GM19438 (cell line): ENCODE measurements at regions not wholly inside any gene's neighbourhood (a gene's known extent, or its start where the extent isn't known, plus 50 kb on each side); places are given as distances from the start of the nearest gene placed in this dataset.

Source experiments
- ATAC-seq: cut with Tn5 transposase; IDR thresholded peaks from one replicate; pipeline ENCODE4 v1.9.1; 2021; ENCODE audit warnings: low read depth; ENCODE audit not compliant: unreplicated experiment

DNA sequence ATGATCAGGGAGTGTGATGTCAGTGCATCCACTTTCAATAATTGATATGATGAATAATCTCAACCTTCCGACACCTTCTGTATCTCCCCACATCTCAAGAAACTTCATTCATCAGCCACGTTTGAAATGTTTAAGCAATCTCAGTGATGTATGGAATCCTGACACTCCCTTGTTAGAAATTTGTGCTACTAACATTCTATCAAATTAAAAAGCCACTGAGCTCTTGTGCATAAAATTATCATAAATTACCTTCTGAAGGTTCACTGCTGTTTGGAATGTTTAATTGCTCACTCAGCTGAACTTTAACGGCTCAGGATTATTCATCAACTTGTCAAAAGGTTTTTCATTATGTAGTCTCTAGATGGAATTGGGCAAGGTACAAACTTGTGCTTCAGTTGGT, 108.4 kb upstream of the DPH6 start:
- ATAC-seq: no peak

DNA sequence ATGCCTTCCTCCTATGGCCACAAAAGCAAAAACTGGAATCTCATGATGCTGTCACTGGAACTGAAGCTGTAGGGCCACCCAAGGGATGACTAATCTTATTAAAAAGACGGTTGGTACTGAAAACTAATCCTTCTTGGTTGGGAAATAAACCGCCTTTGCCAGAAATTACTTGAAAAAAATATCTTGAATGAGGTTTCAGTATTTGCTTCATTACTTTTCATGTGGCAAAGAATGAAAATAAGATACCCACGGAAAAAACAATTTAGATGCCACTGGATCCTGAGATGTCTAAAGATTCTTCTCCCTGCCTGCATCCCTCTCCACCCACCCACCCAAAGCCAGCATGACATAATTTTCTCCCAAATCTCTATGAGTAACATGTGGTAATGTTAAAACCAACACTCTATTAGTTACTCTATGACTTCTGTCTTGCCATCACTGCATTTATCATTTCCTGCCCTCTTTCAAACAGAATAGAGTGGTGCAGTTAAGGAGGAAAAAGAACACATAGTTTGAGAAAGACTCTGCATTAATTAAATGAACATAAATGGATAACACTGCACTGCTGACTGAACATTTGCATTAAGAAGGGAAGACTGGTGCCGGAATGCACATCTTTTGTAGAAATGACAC, 111.8 kb upstream of the DPH6 start:
- ATAC-seq: no peak

DNA sequence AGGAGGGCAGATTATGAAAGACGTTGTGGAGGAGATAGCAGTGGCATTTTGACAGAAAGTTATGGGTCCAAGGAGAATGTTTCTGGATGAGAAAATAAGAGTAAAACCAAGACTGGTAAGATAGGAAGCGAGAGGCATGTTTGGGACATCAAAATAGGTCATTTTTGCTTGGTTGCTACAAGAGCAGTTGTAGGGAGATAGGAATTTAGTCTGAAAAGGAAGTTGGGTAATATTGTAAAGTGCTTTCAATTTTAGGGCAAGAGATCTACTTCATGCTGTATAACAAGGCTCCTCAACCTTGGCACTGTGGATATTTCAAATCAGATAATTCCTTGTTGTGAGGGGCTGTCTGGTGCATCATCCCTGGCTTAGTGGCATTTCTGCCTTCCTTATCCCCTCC, 118.0 kb upstream of the DPH6 start:
- ATAC-seq: no peak

DNA sequence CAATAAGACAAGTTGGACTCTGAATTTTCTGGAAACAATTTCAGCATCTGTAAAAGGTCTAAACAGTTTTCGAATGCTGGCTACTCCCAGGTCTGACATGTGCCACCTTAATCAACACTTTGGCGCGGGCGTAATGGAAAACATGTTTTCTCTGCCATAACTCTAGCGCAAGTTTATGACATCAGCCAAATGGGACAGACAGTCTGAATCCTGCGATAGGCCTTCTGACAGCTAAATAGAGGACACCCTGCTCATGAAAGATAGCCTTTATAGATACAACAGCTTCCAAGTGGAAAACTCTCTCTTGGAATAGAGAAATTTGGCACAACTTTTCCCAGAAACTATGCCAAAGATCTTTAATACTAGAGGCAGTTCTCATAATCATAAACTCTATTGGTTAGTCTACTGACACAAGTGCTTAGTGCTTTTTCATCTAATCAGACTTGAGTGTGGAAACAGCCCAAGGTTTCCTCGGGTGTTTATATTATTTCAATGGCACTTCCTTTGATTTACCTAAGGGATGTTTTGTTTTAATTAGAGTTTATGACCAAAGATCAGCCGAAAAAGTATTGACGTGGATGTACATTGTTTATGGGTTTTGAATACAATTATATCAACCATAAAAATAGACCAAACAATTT, 120.1 kb upstream of the DPH6 start:
- no peak for ATAC-seq

DNA sequence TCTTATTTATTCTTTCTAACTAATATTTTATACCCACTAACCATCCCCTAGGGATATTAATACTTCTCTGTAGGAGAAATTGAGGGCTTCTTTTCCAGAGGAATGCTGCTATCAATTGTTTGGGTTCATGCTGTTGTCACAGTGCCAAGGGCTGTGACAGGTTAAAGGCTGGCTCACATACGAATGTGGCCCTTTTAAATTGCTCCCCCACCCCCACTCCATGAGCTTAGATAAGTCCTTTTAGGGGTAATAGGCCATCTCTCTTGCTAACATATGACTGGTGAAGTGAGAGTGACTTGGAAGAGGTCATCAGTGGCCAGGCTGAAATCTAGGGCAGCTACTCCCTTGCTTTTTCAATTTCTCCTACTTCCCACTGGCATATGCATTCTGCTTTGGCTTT, 121.9 kb upstream of the DPH6 start:
- ATAC-seq: no peak

DNA sequence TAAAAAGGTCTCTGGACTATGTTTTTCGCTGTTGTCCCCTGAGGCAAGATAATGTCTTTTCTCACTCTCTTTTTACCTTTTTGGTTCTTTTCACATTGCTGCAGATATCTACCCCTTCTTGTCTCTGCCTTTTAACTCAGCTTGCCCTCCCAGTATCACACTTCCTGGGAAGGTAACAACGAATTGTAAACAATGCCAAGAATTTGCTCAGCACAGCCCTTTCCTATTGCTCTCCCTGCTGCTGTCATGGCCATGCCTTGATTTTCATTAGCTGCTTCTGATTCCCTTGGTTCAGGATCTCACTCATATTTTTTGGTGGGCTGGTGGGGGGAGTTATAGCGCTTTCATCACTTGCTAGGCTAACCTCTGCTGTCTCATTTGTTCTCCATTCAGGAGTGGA, 123.1 kb upstream of the DPH6 start:
- no peak for ATAC-seq

DNA sequence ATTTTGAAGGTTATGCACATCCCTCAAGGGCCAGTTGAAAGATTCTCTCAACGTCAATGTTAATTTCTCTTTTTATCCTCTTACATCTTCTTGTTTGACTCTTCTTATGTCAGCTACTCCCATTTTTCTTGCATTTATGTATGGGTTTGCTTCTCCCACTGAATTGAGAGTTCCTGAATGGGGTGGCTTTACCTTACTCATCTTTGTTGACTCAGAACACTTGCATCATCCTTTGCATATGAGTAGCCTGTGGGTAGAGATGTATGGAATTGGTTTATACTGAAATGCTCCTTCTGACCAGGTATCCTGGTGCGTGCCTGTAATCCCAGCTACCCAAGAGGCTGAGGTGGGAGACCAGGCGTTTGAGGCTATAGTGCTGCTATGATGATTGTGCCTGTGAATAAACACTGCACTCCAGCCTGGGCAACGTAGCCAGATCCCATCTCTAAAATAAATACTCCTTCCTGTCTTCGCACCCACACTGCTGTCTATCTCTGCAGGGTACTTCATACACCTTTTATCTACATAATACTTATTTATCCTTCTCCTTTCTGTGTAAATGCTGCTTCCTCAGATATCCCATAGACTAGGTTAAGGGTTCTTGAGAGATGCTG, 123.6 kb upstream of the DPH6 start:
- ATAC-seq: no peak

DNA sequence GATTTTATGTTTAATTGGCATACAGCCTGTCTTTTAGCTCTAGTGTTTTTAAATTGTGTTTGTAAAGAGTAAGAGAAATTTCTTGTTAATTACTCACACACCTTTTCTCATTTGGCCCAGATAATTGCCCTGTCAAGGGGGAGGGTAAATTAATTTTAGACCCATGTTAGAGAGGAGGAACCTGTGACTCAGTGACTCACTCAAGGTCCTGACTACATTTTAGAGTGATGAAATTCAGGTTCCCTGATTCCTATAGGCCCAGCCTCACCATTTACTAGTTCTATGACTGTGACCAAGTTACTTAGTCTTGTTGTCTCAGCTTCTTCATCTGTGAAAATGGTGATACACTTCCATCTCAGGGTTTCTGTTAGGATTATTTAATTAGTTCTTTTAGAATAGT, 125.2 kb upstream of the DPH6 start:
- no peak for ATAC-seq

DNA sequence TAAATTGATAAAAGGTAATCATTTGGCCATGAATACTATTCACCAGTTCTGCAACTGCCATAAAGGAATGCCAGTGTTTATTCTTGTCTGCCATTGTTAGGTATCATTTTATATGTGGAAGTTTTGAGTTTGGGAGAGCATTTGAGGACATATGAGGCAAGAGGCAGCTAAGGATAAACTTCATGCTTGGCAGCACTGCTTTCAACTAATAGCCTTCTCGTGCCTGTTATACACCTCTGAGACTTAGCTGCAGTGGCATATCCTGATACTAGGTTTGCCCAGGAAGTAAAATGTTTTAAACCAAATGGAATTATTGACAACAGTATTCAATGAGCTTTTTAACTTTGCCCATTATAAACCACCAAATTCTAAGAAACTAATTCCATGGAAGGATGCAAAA, 126.0 kb upstream of the DPH6 start:
- ATAC-seq: no peak

DNA sequence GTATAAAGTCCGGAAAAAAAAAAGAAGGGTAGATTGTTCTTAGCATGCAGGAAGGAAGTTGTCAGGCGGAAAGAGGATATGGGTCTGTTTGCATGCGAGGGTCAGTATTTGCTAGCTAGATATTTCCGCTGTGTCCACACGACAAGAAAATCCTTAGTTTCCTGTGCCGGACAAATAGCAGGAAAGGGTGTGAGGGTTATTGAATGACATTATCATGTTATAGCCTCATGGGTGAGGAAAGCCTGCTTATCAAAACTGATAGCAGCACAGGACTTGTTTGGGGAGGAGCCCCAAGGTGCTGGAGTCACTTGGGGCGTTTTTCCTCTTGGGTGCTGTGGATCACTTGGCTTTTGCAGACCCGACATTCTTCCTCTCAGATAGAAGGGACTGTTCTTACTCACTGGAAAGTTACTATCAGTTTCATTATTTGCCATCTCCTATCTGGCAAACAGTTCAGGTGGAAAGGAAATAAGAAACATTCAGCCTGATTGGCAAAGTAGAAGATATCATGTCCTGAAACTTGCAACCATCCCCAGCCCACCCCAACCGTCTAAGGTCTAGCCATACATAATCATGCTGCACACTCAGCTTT, 127.2 kb upstream of the DPH6 start:
- peak; percentile 57 for ATAC-seq

DNA sequence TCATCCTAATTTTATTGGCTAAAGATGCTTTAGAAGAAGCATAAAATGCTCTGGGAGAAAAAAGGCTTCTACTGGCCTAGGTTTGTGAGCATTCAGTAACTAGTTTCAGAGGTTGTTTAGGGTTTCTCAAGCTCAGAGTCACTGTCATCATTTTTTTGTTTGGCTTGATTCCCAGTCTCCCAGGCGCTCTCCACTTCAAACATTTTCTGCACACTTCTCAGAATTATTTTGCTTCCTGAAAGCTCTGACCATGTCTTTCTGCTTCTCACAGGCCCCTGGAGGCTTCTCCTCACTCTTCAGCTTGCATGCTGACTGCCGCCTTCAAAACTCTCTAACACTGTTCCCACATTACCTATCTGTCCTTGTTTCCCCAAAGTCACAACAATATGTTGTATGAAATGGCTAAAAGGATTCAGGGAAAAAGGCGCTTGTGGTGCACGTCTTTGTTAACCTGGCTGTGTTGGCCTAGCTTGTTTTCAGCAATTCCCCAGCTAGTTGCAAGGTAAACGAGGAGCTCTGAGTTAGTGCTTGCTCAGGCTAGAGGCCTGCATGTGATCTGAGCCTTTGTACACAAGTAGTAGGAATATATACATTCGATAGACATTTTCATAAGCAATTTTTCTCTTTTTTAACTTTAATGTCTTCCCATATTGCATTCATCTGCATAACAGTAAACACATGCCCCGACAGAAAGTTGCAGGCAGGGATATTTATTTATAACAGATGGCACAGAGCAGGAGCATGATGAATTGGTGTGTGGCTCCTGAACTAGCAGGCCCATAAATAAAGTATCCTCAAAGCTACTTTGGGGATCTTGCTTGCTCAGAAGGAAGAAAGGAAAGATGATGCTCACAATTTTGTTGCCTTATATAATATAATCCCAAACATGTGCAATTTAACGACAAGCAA, 129.2 kb upstream of the DPH6 start:
- no peak for ATAC-seq

DNA sequence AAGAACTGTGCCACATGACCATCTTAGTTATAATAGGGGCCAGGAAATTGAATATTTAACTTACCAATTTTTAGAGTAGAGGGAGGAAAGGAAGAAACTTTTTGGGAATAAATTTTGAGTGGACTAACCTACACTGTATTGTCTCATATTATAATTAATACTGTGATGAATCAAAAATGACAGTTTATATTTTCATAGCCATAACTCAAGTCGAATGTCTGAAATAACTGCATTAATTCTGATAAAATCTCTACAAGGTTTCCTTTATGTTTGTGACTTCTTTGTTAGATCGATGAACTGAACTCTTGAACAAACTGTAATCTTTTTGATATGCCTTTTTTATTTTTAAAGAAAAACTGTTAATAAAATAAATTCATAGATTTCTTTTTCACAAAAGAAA, 132.8 kb upstream of the DPH6 start:
- no peak for ATAC-seq

DNA sequence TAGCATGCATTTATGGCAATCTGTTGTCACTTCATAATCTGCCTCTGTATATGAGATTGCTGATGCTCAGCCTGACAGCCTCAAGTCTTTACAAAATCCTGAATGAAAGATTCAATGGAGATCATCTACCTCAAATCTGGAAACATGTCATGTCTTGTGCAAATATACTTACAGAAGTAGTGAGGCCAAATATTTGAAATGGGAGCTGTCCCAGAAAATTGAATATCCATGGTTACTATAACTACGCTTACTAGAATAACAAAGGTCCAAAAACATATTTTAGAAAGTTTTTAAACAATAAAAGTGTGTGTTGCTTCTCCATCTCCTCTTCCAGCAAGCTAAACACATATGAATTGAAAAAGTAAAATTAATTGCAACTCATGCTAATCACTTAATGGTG, 133.2 kb upstream of the DPH6 start:
- no peak for ATAC-seq

DNA sequence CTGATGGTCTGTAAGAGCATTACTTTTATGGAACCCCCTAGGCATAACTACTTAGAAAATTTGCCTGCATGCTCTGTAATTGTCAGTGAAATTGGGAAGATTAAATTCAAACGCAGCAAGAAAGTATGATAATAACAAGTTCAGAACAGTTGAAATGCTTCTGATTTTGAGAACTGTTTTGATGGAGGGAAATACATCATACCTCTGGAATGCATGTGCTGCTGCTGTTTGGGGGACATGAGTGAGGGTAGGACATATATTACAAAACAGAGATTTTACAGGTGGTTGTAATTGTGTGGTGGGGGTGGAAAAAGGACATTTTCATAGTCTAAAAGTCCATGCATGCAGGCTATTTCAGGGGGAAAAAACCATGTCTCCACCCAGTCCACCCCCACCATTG, 135.0 kb upstream of the DPH6 start:
- ATAC-seq: no peak

DNA sequence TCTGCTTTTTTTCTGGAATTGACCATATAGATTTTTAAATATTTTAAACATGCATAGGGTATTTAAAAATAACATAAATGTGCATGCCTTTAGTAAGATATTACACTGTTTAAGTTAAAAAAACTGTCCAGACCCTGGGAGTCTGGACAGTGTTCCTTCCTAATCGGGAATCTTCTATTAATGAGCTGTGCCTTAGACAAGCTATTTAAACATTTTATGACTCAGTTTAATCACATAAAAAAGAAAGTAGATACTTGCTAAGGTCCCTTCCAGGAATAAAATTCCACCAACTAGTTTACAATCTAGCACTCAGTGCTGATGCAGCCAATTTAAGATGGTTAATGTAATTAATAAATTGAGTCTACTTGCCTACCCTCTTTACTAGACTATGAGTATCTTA, 140.4 kb upstream of the DPH6 start:
- no peak for ATAC-seq

DNA sequence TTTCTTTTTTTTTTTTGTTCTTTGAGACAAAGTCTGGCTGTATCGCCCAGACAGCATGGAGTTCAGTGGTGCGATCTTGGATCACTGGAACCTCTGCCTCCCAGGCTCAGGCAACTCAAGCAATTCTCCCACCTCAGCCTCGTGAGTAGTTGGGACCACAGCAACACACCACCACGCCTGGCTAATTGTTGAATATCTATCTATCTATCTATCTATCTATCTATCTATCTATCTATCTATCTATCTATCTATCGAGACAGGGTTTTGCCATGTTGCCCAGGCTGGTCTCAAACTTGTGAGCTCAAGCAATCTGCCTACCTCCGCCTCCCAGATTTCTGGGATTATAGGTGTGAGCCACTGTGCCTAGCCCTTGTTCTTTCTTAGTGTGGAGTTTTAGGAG, 143.3 kb upstream of the DPH6 start:
- no peak for ATAC-seq

DNA sequence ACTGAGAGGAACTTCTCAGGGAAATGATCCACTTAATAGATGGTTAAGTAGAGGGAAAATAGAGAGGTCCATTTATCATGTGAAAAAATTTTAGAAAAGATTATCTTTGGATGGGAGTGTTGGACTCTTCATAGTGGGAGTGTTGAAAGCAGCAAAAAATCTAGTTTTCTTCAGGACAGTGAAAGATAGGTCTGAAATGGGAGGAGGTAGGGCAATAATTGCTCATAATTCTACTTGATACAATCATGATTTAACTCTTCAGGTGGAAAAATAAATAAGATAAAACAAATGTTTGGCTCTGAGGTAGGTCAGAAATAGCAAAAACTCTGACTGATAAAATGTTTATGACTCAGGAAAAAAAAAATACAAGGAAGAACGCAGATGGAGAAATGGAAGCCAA, 144.1 kb upstream of the DPH6 start:
- ATAC-seq: no peak

DNA sequence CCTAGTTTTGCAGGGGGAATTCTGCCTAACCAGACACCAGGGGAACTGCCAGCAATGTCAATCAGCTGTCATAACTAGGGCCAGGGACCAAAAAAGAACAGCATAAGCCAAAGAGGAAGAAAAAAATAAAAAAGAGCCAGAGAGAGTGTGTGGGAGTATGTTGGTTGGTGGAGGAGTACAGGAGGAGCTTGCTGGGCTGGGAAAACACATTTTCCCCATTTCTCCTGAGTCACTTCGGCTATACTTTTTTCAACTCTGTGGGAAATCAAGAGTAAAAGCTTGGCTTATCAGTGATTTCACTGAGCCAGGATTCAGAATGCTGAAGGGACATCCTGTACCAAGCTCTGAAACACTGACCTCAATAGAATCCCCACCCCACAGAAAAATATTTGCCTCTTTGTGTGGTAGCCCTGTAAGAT, 144.7 kb upstream of the DPH6 start:
- no peak for ATAC-seq

DNA sequence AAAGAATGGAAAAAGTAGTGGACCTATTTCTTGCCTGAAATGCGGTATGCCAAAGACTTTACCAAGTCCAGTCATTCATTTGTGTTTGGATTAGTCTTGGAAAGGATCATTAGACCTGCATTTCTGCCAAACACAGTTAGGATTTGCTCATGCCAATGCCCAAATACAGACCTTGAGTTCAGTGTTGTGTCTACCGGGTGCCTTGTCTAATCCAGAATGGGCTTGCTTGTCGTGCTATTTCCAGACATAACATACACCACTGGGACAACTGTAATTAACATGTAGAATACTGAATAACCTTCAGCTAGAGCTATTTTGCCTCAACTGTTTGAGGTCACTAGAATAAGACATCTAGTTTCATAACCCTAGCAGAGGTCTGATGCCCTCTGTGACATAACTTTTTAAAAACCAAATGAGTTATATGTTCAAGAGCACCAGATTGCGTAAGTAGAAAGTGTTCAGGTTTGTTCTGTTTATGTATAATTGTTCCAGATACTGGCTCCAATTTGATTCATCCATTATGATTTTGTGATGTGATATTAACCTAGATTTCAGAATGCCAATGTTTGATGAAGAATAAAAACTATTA, 145.3 kb upstream of the DPH6 start:
- no peak for ATAC-seq
